GM21367 (cell line): ENCODE measurements at regions not wholly inside any gene's neighbourhood (a gene's known extent, or its start where the extent isn't known, plus 50 kb on each side); places are given as distances from the start of the nearest gene placed in this dataset.

Experiments used
- ATAC-seq: cut with Tn5 transposase; IDR thresholded peaks from one replicate; pipeline ENCODE4 v1.9.1; 2021; ENCODE audit not compliant: unreplicated experiment

- ATAC-seq, result no peak
Observed at GRCh38 chr20:52589251-52589812, 382.8 kb upstream of the TSHZ2 start.

GRCh38 chr20:52586660-52587059 lies 385.5 kb upstream of the TSHZ2 start:
- ATAC-seq, result no peak

- no peak for ATAC-seq
Observed at GRCh38 chr20:52585333-52585732, 386.8 kb upstream of the TSHZ2 start.

GRCh38 chr20:52578559-52578958 lies 387.0 kb upstream of the ZFP64 start:
- no peak for ATAC-seq

GRCh38 chr20:52577696-52578095 lies 386.1 kb upstream of the ZFP64 start:
- ATAC-seq, result no peak

GRCh38 chr20:52572687-52573086 lies 381.1 kb upstream of the ZFP64 start:
- no peak for ATAC-seq

- no peak for ATAC-seq
Observed at GRCh38 chr20:52569201-52569600, 377.6 kb upstream of the ZFP64 start.

- no peak for ATAC-seq
Observed at GRCh38 chr20:52565614-52566013, 374.0 kb upstream of the ZFP64 start.

GRCh38 chr20:52564594-52564993 lies 373.0 kb upstream of the ZFP64 start:
- no peak for ATAC-seq

- ATAC-seq, result no peak
Observed at GRCh38 chr20:52552181-52552872, 360.7 kb upstream of the ZFP64 start.

GRCh38 chr20:52542131-52542530 lies 350.6 kb upstream of the ZFP64 start:
- ATAC-seq, result no peak

GRCh38 chr20:52540509-52540908 lies 348.9 kb upstream of the ZFP64 start:
- ATAC-seq, result no peak

- ATAC-seq, result no peak
Observed at GRCh38 chr20:52539891-52540290, 348.3 kb upstream of the ZFP64 start.

GRCh38 chr20:52536841-52537400 lies 345.3 kb upstream of the ZFP64 start:
- no peak for ATAC-seq

GRCh38 chr20:52536040-52536439 lies 344.5 kb upstream of the ZFP64 start:
- ATAC-seq, result no peak

- no peak for ATAC-seq
Observed at GRCh38 chr20:52534616-52535015, 343.0 kb upstream of the ZFP64 start.

- no peak for ATAC-seq
Observed at GRCh38 chr20:52533401-52533800, 341.8 kb upstream of the ZFP64 start.

GRCh38 chr20:52532674-52533073 lies 341.1 kb upstream of the ZFP64 start:
- no peak for ATAC-seq

- ATAC-seq, result no peak
Observed at GRCh38 chr20:52530571-52530970, 339.0 kb upstream of the ZFP64 start.

- ATAC-seq, result no peak
Observed at GRCh38 chr20:52529826-52530225, 338.2 kb upstream of the ZFP64 start.

GRCh38 chr20:52524861-52525260 lies 333.3 kb upstream of the ZFP64 start:
- ATAC-seq, result no peak

- ATAC-seq, result no peak
Observed at GRCh38 chr20:52518735-52519134, 327.2 kb upstream of the ZFP64 start.

- no peak for ATAC-seq
Observed at GRCh38 chr20:52515877-52516276, 324.3 kb upstream of the ZFP64 start.
